ENCODE measurements at regions not wholly inside any gene's neighbourhood (a gene's known extent, or its start where the extent isn't known, plus 50 kb on each side); places are given as distances from the start of the nearest gene placed in this dataset.
A peak's percentile ranks its signal among the peaks of the same experiment; 100 is the strongest.

- no peak for DNase-seq
These were observed 114.5 kb downstream of the RXFP2 start for GRCh38 chr13:31853643-31854326.

DNA sequence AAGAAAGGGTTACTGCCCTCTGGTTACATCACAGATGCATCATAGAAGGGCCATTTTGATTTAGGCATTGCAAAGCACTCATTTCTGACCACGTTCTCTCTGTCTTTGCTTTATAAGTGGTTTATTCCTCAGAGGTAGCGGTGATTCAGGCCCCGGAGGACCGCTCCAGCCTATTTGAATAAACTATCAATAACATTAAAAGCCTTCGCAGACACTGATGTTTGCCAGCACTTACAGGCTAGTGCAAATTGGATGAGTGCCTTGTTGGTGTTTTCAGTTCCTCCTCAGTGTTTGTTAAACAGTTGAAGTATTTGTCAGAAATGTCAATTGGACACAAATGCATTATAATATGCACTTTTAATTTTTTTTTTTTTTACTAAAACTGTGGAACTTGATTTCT is 120.2 kb downstream of the RXFP2 start:
- DNase-seq = no peak

GRCh38 chr13:31860002-31860401 is 120.7 kb downstream of the RXFP2 start:
- no peak for DNase-seq

- DNase-seq = no peak
These were observed 123.5 kb downstream of the RXFP2 start for GRCh38 chr13:31862828-31863227.

DNA sequence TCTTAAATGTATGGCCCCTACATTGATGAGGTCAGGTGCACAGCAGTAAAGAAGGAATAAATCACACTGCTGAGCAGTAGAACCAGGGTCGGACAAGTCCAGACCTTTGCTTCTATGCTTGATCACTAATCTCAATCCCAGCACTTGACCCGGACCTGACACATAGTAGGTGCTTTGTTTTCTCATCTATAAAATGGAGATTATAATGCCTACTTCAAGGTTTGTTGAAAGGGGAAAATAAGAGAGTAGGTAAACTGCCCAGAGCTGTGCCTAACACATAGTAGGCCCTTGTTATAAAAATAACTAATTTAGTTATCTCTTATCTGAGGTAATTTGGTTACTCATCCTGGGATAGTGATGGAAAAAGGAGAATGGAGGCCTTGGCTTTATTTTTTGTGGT is 125.0 kb downstream of the RXFP2 start:
- DNase-seq = no peak

DNA sequence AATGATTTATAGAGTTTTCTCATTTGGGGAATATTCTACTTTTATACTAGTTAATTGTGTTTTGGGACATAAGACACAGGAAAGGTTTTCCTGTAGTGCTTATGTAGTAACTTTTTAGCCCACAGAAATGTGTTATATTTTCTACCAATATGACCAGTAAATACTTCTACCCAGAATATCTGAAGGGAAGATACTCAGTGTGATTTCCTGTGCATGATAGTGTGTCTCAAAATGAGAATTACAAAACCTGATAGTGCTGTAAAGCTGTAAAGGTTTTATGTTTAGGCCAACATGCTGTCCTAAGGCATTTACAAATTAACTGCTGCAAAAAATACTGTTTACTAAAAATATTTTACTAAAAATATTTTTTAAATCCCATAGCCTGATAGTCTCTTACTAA is 126.8 kb downstream of the RXFP2 start:
- DNase-seq = no peak

DNA sequence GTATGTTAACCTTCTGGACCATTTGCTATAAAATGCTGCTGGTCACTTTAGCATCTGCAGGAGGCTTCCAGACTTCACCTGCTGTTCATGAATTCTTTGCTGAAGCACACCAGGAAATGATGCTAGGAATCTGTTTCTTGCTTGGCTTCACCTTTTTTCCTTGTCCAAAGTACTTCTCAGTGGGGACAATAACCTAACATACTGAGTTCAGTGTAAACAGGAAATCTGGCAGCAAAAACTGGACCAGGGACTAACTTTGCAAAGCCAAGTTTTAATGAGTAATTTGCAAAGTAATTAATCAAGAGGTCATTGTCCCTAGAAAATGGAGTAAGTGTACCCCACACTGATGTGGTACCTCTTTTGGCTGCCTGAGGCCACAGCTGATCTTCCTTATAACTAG is 128.4 kb downstream of the RXFP2 start:
- no peak for DNase-seq

DNA sequence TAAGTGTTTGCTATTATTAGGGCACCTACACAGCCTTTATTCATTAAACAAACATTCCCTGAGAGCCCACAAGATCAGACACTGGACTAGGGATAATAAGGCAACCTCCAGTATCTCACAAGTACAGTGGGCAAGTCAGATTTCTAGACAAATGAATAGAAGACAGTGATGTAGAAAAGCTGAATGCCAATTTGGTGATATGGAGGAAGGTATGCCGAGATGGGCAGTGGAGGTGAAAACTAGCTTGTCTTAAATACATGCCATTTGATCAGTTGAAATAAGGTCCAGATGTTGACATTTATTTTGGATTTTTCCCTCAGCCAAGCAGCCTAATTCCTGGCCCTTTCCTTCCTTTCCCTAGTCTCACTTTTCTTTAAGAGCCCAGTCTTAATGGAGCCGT is 130.3 kb downstream of the RXFP2 start:
- DNase-seq = no peak

GRCh38 chr13:31870511-31870910 is 131.2 kb downstream of the RXFP2 start:
- no peak for DNase-seq

DNA sequence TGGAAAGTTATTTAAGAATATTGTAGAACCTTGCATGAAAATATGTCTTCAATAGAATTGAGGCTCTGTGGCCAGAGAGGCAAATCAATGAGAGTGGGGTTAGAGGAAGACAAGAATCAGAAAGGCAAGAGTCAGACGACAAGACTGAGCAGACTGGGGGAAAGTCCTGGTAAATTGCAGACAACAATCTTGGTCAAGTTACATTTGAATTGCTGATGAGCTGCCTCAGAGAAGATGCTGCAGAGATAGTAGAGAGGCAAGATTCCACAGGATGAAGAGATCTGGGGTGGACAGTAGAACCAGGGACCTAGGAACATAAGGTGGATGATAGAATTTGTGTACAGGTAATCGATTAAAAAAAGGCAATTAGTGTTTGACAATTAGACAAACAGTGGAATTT is 133.8 kb downstream of the RXFP2 start:
- no peak for DNase-seq

- DNase-seq = no peak
These were observed 135.8 kb downstream of the RXFP2 start for GRCh38 chr13:31875134-31875533.

- no peak for DNase-seq
These were observed 138.7 kb downstream of the RXFP2 start for GRCh38 chr13:31878052-31878451.

GRCh38 chr13:31878495-31878894 is 139.2 kb downstream of the RXFP2 start:
- no peak for DNase-seq

DNA sequence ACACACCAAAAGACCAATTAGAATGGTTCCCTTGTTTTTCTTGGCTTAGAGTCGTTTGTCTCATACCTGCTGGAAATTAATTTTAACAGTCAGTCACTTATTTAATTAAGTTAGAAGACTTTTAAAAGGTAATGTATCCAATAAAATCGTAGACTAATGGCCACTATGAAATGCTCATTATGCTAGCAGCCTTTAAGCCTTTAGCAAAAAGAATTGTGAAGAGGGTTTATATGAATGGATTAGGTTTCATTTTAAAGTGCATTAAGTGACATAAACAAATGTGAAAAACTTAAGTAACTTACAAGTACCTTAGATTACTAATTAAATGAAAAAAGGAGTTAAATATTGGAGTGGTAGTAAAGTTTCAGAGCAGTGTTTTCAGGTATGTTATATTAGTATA is 139.6 kb downstream of the RXFP2 start:
- no peak for DNase-seq

GRCh38 chr13:31880851-31881494 is 141.6 kb downstream of the RXFP2 start:
- no peak for DNase-seq

- no peak for DNase-seq
These were observed 142.2 kb downstream of the RXFP2 start for GRCh38 chr13:31881495-31881882.

DNA sequence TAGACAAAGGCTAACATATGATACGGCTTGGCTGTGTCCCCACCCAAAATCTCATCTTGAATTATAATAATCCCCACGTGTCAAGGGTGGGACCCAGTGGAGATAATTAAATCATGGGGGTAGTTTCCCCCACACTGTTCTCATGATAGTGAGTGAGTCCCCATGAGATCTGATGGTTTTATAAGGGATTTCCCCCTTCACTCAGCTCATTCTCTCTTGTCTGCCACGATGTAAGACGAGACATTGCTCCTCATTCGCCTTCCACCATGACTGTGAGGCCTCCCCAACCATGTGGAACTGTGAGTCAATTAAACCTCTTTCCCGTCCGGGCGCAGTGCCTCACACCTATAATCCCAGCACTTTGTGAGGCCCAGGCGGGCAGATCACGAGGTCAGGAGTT is 143.5 kb downstream of the RXFP2 start:
- DNase-seq = no peak

DNA sequence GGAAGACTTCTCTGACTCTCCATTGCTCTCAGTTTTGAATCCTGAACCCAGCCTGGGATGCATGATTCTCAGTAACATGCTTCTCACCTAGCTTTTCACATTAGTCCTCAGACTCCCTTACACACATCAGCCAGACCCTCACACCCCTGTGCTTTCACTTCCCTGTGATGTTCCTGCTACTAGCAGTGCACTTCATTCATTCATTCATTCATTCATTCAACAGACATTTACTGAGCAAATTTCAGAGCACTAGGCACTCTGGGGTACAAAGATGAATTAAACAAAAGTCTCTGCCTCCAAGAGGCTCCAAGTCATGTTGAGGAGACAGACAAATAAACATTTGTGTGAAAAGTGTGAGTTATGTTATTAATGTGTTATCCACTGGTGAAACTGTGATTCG is 145.2 kb downstream of the RXFP2 start:
- DNase-seq = no peak

- peak; percentile 4 for DNase-seq
These were observed 145.6 kb upstream of the FRY start for GRCh38 chr13:31885994-31886393.

GRCh38 chr13:31887286-31887685 is 144.3 kb upstream of the FRY start:
- no peak for DNase-seq

- no peak for DNase-seq
These were observed 140.6 kb upstream of the FRY start for GRCh38 chr13:31890946-31891345.

DNA sequence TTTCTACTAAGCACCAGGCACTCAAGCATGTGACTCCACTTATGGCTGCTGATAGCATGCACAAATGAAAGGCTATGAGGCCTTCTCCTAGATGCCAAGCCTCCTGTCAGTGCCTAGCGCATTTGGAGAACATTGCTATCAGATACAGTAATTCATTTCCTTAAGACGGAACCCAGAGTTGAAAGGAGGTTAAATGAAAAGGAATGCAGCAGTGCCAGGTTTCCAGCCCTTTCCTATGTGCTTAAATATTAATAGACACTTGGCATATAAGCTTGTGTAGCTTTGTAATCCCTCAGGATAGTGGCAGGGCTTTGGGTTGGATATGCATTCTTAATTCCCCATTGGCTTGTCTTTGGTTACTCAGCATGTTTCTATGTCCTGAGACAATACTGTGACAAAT is 140.1 kb upstream of the FRY start:
- no peak for DNase-seq

- DNase-seq = no peak
These were observed 136.6 kb upstream of the FRY start for GRCh38 chr13:31894931-31895330.

DNA sequence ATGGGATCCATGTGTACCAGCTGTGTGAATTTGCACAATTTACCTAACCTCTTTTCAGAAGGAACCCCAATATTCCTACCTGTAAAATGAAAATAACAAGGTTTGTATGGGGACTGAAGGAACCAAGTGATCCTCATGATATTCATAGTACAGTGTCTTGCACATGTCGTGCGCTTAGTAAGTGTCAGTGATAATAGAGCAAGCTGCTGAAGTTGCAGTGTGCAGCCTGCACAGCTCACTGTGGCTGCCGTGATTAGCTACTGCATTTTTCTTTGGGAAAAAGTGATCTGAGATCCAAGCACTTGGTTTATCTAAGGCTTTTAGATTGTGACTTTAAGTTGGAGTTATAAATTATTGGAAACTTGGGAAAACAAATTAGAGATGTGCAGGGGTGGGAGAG is 135.9 kb upstream of the FRY start:
- no peak for DNase-seq

DNA sequence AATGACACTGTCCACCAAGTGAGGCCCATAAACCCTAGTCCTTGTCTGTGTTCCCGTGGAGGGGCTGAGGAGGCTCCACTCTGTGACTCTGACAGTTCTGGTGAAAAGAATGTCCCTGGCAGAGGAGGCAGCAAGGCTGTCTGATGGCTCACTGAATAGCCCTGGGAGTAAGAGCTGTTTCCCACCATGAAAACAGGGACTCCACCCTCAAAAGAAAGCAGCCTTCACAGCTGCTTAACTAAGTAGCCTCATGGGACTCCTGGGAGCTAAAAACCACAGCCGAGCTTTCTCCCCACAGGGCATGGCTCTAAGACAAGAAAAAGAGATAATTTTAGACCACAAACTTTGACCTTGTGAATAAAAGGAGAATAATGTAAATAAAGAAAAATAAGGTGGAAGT is 135.1 kb upstream of the FRY start:
- peak; percentile 17 for DNase-seq
